T-helper 1 cell (primary cell): ENCODE measurements at regions not wholly inside any gene's neighbourhood (a gene's known extent, or its start where the extent isn't known, plus 50 kb on each side); places are given as distances from the start of the nearest gene placed in this dataset.
"Not testable (repeated sequence)": the region's sequence is repeated elsewhere in the genome, so short reads cannot be mapped to it uniquely, and the experiment has no call there.

Experiments
- DNase-seq, 5 donors: peaks; one replicate each; pipeline ENCODE4 v3.0.0-alpha.2; 2012 to 2020

GRCh38 chr6:115214283-115214682, 846.4 kb downstream of the FRK start:
- no peak for DNase-seq

- no peak for DNase-seq
Measured at GRCh38 chr6:115203381-115203780, 857.3 kb downstream of the FRK start.

- DNase-seq = no peak
Measured at GRCh38 chr6:115194981-115195638, 852.3 kb upstream of the HS3ST5 start.

- DNase-seq = no peak
Measured at GRCh38 chr6:115191989-115192388, 849.2 kb upstream of the HS3ST5 start.

GRCh38 chr6:115190534-115190933, 847.7 kb upstream of the HS3ST5 start:
- DNase-seq = no peak

GRCh38 chr6:115175456-115175855, 832.6 kb upstream of the HS3ST5 start:
- DNase-seq = not testable (repeated sequence)

GRCh38 chr6:115165912-115166311, 823.1 kb upstream of the HS3ST5 start:
- not testable (repeated sequence) for DNase-seq

- DNase-seq = no peak
Measured at GRCh38 chr6:115159733-115160132, 816.9 kb upstream of the HS3ST5 start.

GRCh38 chr6:115137910-115138309, 795.1 kb upstream of the HS3ST5 start:
- DNase-seq = no peak

GRCh38 chr6:115133790-115134189, 791.0 kb upstream of the HS3ST5 start:
- no peak for DNase-seq

- DNase-seq = no peak
Measured at GRCh38 chr6:115131709-115132490, 789.1 kb upstream of the HS3ST5 start.

- not testable (repeated sequence) for DNase-seq
Measured at GRCh38 chr6:115121513-115121912, 778.7 kb upstream of the HS3ST5 start.

- DNase-seq = no peak
Measured at GRCh38 chr6:115120391-115120790, 777.6 kb upstream of the HS3ST5 start.

- no peak for DNase-seq
Measured at GRCh38 chr6:115091461-115091860, 748.6 kb upstream of the HS3ST5 start.

- DNase-seq = no peak
Measured at GRCh38 chr6:115078555-115078954, 735.7 kb upstream of the HS3ST5 start.

- DNase-seq = no peak
Measured at GRCh38 chr6:115071962-115072361, 729.1 kb upstream of the HS3ST5 start.

GRCh38 chr6:115067690-115068447, 725.0 kb upstream of the HS3ST5 start:
- no peak for DNase-seq

- DNase-seq = no peak
Measured at GRCh38 chr6:115064680-115065079, 721.9 kb upstream of the HS3ST5 start.

- DNase-seq = no peak
Measured at GRCh38 chr6:115060581-115060980, 717.8 kb upstream of the HS3ST5 start.

GRCh38 chr6:115058414-115059211, 715.8 kb upstream of the HS3ST5 start:
- DNase-seq = no peak

GRCh38 chr6:115055579-115055978, 712.8 kb upstream of the HS3ST5 start:
- DNase-seq = no peak

- not testable (repeated sequence) for DNase-seq
Measured at GRCh38 chr6:115054242-115054641, 711.4 kb upstream of the HS3ST5 start.
